ENCODE measurements at regions not wholly inside any gene's neighbourhood (a gene's known extent, or its start where the extent isn't known, plus 50 kb on each side); places are given as distances from the start of the nearest gene placed in this dataset.

- DNase-seq (ENCODE audit: low read depth) = peak; percentile 2
Observed at GRCh38 chr10:7507887-7508726, 97.3 kb upstream of the SFMBT2 start.

- DNase-seq (ENCODE audit: low read depth) = no peak
Observed at GRCh38 chr10:7506571-7506970, 95.7 kb upstream of the SFMBT2 start.

- DNase-seq (ENCODE audit: low read depth) = no peak
Observed at GRCh38 chr10:7505196-7505595, 94.4 kb upstream of the SFMBT2 start.

- DNase-seq (ENCODE audit: low read depth) = no peak
Observed at GRCh38 chr10:7503190-7503589, 92.4 kb upstream of the SFMBT2 start.

- DNase-seq (ENCODE audit: low read depth) = no peak
Observed at GRCh38 chr10:7501157-7501556, 90.3 kb upstream of the SFMBT2 start.

GRCh38 chr10:7498111-7498510 is 87.3 kb upstream of the SFMBT2 start:
- no peak for DNase-seq (ENCODE audit: low read depth)

- no peak for DNase-seq (ENCODE audit: low read depth)
Observed at GRCh38 chr10:7493996-7494395, 83.2 kb upstream of the SFMBT2 start.

- no peak for DNase-seq (ENCODE audit: low read depth)
Observed at GRCh38 chr10:7492660-7493046, 81.8 kb upstream of the SFMBT2 start.

- no peak for DNase-seq (ENCODE audit: low read depth)
Observed at GRCh38 chr10:7491949-7492659, 81.3 kb upstream of the SFMBT2 start.

GRCh38 chr10:7491230-7491629 is 80.4 kb upstream of the SFMBT2 start:
- DNase-seq (ENCODE audit: low read depth) = no peak

GRCh38 chr10:7488418-7488829 is 77.6 kb upstream of the SFMBT2 start:
- DNase-seq (ENCODE audit: low read depth) = no peak

GRCh38 chr10:7487528-7487927 is 76.7 kb upstream of the SFMBT2 start:
- DNase-seq (ENCODE audit: low read depth) = no peak

- no peak for DNase-seq (ENCODE audit: low read depth)
Observed at GRCh38 chr10:7486528-7486927, 75.7 kb upstream of the SFMBT2 start.

- DNase-seq (ENCODE audit: low read depth) = no peak
Observed at GRCh38 chr10:7485799-7486198, 75.0 kb upstream of the SFMBT2 start.

- no peak for DNase-seq (ENCODE audit: low read depth)
Observed at GRCh38 chr10:7485244-7485556, 74.4 kb upstream of the SFMBT2 start.

GRCh38 chr10:7484456-7485243 is 73.8 kb upstream of the SFMBT2 start:
- DNase-seq (ENCODE audit: low read depth) = no peak

- no peak for DNase-seq (ENCODE audit: low read depth)
Observed at GRCh38 chr10:7483848-7484247, 73.0 kb upstream of the SFMBT2 start.

GRCh38 chr10:7482992-7483391 is 72.2 kb upstream of the SFMBT2 start:
- DNase-seq (ENCODE audit: low read depth) = no peak

GRCh38 chr10:7481368-7481765 is 70.5 kb upstream of the SFMBT2 start:
- no peak for DNase-seq (ENCODE audit: low read depth)

- no peak for DNase-seq (ENCODE audit: low read depth)
Observed at GRCh38 chr10:7480742-7481367, 70.0 kb upstream of the SFMBT2 start.

GRCh38 chr10:7479861-7480598 is 69.2 kb upstream of the SFMBT2 start:
- no peak for DNase-seq (ENCODE audit: low read depth)
